ENCODE measurements at regions not wholly inside any gene's neighbourhood (a gene's known extent, or its start where the extent isn't known, plus 50 kb on each side); places are given as distances from the start of the nearest gene placed in this dataset.

DNA sequence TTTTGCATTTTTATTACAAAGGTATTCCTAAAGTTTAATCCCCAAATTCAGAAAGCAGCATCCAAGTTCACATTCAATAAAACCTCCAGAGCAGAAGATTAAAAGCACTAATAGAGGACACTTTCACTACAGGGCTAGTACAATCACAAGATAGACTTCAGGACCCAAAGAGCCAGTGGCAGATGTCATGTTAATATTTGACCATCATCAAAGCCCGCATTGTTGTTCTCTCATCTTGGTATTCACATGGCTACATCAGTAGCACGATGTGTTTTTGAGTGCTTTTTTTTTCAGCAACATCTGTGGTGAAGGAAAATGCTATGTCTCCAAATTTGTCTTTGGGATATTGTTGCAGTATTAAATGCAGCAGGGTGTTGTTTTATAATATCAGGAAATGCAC is 134.3 kb downstream of the ARL4A start:
- TF ChIP-seq POLR2A (IDR thresholded peaks at IDR 0.05) (no peak), CTCF (IDR thresholded peaks at IDR 0.05) (no peak)
